NCI-H2029 (cell line): ENCODE measurements at regions not wholly inside any gene's neighbourhood (a gene's known extent, or its start where the extent isn't known, plus 50 kb on each side); places are given as distances from the start of the nearest gene placed in this dataset.
"Not testable (repeated sequence)": the region's sequence is repeated elsewhere in the genome, so short reads cannot be mapped to it uniquely, and the experiment has no call there.

Experiments
- DNase-seq: peaks from one replicate; lab custom pipeline; 2025; lab: John Stamatoyannopoulos, UW

DNA sequence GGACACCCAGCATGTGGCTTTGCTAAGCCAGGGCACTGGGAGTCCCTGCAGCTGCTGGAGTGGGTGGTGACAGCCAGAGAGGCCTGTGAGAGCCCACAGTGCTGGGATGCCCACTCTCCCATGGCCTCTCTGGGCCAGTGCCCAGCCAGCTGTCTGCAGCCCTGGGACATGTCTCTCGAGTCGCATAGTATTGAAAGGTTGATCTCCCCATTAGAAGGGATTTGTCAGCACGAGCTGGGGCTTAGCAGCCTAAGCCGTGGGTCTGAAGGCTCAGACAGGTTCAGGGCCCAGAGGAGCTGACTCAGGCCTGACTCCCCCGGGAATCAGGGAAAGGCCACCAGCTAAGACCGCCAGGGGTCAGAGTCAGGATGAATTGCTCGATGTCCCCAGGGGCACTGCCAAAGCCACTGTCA lies 53.5 kb downstream of the FOXD2 start:
- no peak for DNase-seq

DNA sequence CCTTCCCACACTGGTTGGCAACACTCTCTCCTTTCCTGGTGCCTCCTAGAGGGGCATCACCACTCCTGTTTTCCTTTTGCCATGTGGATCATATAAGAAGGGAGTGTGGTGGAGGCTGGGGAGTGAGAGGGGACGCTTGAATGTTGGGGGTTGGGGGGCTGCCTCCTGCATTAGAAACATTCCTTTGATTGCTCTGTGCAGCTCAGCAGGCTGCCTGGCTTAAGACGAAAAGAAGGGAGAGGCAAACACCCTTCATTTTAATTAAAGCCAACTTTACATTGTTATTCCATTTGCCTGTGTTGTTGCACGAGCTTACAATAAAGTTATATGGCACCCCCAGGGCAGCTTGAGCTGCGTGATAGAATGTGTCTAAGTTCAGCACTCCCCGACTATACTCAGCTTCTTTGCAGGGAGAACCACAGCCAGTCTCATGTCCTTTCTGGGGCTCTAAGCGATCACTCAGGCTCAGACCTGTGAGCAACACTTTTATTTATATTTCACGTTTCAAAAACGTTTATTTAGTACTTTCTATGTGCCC lies 57.4 kb downstream of the FOXD2 start:
- DNase-seq, result no peak

DNA sequence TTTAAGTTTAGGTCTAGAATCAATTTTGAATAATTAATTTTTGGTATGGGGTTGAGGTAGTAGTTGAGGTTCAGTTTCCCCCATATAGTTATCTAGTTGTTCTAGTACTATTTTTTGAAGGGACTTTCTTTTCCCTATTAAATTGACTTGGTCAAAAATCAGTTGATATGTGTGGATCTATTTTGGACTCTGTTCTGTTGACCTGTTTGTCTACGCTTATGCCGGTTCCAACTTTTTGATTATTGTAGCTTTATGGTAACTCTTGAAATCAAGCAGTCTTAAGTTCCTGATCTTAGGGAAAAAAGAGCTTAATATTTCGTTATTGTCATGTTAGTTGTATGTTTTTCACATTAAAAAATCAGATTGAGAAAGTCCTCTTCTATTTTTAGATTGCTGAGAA lies 60.7 kb downstream of the FOXD2 start:
- no peak for DNase-seq

DNA sequence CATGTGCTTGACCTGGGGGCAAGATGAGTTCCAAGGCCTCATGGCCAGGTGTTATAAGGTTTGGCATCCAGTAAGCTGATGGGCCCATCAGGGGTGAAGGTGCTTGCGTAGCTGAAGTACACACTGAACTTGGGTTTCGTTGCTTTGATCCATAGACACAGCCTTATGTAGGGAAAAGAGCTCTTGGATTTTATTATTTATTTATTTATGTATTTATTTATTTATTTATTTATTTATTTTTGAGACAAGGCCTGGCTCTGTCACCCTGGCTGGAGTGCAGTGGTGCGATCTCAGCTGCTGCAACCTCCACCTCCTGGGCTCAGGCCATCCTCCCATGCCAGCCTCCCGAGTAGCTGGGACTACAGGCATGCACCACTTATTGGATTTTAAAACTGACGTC lies 63.2 kb downstream of the FOXD2 start:
- no peak for DNase-seq

DNA sequence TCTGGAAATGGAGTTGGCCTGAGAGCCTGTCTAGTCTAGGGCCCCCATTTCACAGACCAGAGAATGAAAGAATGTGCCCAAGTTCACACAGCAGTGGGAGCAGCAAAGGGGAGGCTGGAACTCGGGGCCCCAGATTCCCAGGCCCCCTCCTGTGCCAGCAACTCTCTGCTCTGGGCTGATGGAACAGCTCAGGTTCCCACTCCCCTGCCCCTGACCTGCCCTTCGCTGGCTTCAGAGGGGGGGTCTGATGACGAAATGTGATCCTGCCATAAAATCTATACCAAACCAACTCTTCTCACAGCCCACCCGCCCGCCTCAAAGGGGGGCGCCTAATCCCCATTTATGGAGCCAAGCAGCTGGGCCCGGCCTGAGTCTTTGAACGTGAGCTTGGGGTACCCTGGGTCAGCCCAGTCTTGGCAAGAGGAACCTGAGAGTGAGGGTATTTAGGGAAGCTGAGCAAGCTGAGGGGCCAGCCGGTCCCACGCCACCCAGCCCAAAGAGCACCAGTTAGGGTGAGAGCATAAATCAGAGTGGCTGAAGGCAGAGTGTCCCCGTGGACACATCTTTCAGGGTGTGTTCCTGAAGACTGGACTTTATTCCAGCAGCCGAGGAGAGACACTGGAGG lies 65.0 kb downstream of the FOXD2 start:
- no peak for DNase-seq

DNA sequence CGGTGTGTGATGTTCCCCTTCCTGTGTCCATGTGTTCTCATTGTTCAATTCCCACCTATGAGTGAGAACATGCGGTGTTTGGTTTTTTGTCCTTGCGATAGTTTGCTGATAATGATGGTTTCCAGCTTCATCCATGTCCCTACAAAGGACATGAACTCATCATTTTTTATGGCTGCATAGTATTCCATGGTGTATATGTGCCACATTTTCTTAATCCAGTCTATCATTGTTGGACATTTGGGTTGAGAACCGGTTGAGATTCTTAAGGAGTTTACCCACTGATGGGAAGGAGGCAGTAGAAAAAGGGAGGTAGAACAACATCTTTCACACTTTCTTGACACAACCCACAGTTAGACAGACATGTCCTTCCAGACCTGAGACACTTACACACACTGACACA lies 67.0 kb downstream of the FOXD2 start:
- not testable (repeated sequence) for DNase-seq

DNA sequence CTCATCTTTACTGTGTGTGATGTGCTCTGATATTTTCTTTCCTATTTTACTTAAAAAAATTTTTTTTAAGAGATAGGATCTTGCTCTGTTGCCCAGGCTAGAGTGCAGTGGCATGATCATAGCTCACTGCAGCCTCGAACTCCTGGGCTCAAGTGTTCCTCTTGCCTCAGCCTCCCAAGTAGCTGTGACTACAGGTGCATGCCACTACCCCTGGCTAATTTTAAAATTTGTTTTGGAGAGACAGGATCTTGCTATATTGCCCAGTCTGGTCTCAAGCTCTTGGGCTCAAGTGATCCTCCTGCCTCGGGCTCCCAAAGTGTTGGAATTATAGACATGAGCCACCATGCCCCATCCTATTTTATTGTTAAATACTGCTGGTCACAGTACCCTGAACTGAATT lies 67.4 kb downstream of the FOXD2 start:
- no peak for DNase-seq

DNA sequence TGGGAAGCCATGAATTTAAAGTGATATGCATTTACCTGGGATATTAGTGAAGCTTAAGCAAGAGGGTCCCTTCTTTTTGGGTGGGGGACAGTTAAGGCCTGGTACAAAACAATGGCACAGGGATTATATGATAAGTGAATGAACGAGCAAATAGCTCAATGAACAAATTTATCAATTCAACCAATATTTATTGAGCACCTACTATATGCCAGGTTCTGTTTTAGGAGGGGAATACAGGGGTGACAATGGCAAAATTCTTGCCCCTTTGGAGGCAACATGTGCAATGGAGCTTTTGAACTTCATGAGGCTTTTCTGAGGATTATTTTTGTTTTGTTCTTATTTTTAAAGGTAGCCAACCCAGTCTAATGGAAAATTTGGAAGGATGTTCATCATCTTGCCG lies 68.2 kb downstream of the FOXD2 start:
- DNase-seq, result no peak

DNA sequence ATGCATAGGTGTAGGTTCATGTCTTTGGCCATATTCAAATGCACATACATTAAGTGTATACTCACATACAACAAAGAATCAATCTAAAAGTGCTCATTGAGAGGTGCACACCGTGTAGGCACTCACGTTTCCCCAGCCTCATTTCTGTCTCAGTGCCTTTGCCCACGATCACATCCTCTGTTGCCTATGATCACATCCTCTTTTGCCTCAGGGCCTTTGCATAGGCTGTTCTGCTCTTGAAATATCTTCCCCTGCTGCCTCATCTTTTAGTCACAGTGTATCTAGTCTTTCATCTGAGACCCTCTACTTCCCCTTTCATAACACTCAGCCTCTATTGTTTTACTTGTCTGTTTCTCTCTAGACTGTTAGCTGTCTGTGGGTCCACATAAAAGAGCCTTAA lies 69.3 kb downstream of the FOXD2 start:
- no peak for DNase-seq

DNA sequence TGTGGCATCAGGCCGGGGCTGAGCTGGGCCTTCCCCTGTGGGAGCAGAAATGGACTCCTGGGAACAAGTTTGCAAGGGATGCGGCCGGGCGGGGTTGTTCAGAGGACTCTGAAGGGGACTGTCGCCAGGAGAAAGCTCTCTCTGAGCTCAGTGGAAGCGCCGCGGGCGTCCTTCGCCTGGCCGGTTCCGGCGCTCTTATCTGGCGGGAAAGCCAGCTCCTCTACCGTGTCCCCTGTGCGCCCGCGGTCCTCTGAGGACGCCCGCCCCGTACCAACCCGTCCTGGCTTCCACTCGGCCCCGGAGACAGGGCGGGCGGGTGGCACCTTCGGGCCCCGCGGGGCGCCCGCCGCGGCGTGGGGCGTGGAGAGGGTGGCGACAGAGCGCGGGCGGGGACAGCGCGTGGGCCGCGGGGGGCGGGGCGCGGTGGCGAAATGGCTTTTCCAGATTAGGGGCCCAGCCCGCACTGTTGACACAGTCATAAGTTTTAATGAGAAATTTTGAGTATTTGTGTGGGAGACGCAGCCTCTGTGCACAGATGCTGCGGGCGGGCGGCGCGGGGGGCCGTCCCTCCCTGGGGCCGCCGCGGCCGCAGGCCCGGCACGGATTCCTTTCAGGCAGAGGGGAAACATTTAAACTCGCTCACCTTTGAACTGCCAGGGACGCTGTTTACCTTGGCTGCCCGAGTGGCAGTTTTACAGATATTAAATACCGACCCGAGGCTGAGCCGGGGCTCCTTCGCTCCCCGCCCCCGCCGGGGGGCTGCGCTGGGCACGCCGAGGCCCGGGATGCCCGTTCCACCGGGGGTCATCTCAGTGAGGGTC lies 70.2 kb downstream of the FOXD2 start:
- DNase-seq, result peak; percentile 44

DNA sequence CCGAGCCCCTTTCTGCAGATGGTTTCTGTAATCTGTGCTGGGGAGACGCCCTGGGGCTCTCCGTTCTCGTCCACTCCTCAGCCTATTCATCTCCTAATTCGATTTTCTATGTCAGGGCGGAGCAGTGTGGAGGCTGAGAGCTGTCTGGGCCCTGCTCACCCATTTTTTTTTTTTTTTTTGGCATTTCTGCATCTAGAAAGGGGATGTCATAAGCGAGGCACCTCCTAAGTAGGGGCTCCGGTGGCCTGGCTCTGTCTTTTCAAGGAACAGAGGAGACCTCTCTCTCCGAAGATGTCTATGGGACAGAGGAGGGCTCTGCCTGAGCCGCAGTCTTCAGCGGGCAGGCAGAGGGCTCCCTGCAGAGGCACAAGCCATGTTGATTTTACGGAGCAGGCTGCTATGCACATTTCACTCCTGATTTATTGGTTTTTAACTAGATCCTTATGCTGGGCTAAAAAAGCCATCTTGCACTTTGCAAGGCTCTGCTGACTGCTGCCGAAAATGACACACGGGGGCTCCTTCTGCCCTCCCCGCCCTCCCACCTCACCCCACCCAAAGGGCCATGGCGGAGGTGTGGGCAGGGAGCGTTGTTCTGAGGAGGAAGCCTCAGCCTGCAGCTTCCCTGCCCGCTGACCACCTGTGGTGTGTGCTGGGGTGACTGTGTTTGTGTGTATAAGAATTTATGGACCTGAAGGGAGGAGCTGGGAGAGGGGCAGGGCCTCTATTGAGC lies 71.0 kb downstream of the FOXD2 start:
- DNase-seq, result no peak

DNA sequence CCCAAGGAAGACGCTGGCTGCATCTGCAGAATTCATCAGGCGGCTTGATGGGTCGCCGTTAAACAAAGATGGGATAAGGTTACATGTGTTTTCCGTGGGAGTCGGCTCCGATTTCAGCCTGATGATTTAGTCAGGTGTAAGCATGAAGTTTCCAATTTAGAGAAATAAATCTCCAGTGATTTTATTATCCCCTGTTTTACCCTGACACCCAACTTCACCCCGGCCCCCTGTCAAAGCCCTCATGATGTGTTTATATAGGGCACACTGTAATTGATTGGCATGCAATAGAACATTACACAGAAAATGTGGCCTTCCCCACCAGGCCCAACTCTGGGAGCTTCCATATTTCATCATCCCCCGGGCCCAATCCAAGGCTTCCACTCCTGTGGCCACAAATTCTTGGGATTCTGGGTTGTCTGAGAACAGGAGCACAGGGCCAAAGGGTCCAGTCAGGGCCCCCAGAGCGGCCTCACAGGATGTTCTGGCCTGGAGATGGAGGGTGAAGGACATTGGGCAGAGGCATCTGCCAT lies 72.5 kb downstream of the FOXD2 start:
- DNase-seq, result no peak

DNA sequence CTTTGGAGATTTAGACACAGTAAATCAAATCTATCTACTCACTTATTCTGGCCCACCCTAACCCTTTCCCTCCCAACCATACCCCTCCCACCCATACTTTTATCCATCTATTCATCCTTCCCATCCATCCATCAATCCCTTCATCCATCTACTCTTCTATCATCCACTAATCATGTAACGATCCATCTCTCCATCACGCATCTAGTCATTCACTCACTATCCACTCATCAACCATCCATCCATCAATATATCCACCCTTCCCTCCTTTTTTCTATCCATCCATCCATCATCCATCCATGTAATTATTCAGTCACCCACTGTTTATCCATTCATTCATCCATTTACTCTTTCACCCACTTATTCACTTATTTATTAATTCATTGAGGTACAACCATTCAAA lies 74.0 kb downstream of the FOXD2 start:
- no peak for DNase-seq

DNA sequence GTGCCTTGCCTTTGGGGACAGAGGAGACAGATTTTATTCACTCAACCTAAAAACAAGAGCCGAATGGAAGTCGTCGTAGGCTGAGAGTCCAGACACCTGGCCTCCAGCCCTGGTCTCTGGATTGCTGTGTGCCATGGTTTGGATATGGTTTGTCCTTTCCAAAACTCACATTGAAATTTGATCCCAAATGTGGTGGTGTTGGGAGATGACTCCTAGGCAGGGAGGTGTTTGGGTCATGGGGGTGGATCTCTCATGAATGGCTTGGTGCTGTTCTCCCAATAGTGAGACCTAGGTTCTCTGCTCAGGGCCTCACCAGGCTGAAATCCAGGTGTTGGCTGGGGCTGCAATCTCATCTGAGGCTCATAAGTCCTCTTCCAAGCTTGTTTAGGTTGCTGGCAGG lies 75.5 kb downstream of the FOXD2 start:
- peak; percentile 76 for DNase-seq

DNA sequence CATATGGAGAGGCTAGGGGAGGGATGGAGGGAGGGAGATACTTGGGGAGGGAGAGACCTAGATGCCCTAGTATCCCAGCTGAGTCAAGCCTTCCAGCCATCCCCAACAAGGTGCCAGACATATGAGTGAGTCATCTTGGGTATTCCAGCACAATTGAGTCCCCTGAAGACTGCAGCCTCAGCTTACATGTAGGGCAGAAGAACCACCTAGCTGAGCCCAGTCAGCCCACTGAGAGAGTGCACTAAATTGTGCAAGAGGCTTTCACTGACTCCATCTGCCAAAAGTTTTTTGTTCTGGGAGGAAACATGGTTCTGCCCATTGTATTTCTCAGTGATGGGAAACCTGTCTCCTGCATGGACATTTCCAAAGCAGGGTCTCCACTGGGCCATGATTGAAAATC lies 76.4 kb downstream of the FOXD2 start:
- DNase-seq, result no peak

DNA sequence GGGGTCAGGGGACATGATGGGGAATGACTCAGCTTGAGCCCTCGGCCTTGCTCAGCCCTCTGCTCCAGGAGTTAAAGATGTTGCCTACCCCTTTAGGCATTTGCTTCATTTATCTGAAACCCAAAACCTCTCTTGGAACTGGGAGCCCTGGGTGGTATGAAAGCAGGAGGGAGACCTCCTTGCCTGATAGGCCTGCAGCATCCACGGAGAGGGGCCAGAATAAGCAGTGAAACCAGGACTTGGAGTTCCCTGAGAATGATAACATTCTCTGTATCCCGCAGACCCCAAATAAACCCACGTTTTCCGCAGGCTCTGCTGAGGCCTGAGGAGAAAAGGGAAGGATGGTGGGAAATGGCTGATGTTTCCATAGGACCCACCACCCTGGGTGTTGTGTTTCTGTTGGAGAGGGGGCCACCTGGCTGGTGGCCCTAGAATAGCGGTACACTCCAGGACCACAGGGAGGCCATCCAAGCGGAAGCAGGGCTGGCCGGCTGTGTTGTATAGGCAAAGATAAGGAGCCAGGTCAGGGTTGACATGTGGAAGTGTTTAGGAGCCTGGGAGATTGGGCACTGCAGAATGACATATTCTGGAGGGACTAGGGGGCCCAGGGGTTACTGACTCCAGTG lies 77.4 kb downstream of the FOXD2 start:
- no peak for DNase-seq

DNA sequence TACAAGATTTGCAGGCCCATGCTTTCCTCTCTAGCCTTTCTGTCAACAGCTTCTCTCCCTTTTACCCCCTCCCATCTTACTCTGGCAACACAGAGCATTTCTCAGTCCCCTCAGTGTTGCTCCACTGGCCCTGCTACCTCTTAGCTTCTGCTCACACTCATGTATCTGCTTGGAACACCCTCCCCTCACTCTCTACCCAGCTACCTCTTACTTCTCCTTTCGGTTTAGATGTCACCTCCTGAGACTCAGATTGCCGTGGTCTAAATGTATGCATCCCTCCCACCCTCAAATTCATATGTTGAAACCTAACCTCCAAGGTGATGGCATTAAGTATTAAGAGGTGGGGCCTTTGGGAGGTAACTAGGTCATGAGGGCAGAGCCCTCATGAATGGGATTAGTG lies 80.1 kb downstream of the FOXD2 start:
- no peak for DNase-seq

DNA sequence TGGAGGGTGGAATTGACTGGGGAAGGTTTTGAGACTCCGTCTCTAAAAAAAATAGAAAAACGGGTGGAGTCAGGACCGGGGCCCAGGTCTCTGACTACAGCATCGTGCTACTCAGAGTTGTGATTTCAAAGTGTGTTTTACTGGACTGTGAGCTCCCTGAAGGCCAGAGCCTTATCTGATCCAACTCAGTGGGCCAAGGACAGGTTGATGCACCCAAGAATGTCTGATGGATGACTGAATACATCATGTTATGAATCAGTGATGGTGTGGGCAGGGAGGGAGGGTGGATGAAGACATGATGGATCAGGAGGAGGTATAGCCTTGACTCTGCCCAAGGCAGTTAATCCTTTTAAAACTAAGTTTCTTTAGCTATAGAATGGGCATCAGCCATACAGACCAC lies 81.6 kb downstream of the FOXD2 start:
- DNase-seq, result no peak

DNA sequence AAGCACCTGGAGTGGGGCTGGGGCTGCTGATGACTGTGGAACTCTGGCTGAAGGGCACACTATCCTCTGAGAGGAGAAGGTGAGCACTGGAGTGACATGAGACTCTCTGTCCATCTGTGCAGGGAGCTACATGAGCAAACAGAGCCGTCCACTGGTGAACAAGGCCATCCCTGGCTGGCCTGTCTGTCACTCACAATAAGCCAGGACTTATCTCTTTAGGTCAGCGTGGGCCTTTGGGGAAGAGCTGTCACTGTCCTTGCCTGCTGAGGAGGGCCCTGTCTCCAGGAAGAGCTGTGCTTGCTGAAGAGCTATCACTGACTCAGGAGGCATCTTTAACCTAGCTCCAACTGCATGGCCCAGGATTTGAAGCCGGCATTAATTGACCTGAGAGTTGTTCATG lies 82.1 kb downstream of the FOXD2 start:
- DNase-seq, result no peak

DNA sequence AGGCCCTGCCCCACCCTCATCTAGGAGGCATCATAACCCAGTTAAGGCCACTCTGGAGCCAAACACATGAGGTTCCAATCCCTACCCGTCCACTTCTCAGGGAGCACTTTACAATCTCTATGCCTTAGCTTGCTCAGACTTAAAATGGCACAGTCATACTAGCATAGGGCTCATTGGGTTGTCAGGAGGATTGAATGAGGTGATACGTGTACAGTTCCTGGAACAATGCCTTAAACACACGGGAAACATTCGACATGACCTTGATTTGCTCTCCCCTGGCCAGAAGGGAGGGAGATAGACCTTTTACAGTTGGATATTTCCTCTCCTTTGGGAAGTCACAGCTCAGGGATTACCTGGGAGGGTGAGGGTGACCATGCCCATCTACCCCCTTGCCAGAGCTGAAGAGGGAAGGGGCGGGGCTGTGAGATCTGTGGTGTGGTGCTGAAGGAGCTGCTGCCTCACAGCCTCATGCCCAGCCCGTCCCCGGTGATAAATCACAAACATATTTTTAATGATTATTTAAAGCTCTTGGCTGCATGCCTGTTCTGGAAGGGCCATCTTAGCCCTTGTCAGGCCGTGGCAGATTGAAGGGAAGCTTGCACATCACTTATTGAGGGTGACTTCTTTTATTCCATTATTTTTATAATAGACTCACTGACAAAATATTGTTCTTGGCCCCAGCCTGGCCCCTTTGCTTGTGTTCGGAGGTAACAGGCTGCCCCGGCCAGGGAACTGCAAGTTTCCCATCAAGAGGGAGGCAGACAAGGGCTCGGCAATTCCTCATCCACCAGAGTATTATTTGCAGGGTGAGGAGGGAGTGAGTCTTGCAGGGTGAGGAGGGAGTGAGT lies 83.4 kb downstream of the FOXD2 start:
- peak; percentile 42 for DNase-seq
